SK-N-SH (cell line): ENCODE measurements at regions not wholly inside any gene's neighbourhood (a gene's known extent, or its start where the extent isn't known, plus 50 kb on each side); places are given as distances from the start of the nearest gene placed in this dataset.

ENCODE experiments used
- FOSL2 ChIP-seq: IDR thresholded peaks from 2 replicates; pipeline ENCODE4 v1.4.0; 2012; ENCODE audit warnings: low read depth, mild to moderate bottlenecking, moderate library complexity, borderline replicate concordance
- GABPA ChIP-seq: IDR thresholded peaks from 2 replicates; pipeline ENCODE4 v1.4.0; 2012; ENCODE audit warnings: low read depth, mild to moderate bottlenecking
- JUND ChIP-seq: IDR thresholded peaks from 2 replicates; pipeline ENCODE4 v1.4.0; 2012
- POLR2AphosphoS5 ChIP-seq: IDR thresholded peaks from 2 replicates; pipeline ENCODE4 v1.6.1; 2012; ENCODE audit warnings: low read depth, low read length
- YY1 ChIP-seq: IDR thresholded peaks from 2 replicates; pipeline ENCODE4 v1.4.0; 2012; ENCODE audit warnings: low read depth, mild to moderate bottlenecking
- TF ChIP-seq, protein P1 (sequence below): fragments of 150-350 bp; IDR thresholded peaks from 2 replicates; pipeline ENCODE4 v1.6.1; 2017; ENCODE audit warnings: antibody characterized with exemption, low read length, low read depth, borderline replicate concordance
- TF ChIP-seq, protein P2 (sequence below): IDR thresholded peaks from 2 replicates; pipeline ENCODE4 v1.4.0; 2012; ENCODE audit warnings: low read depth
- TF ChIP-seq, protein P3 (sequence below): fragments of 200-600 bp; sonication (generic); IDR thresholded peaks from 2 replicates; pipeline ENCODE4 v1.6.1; 2017; ENCODE audit warnings: antibody characterized with exemption, mild to moderate bottlenecking, moderate library complexity
- TF ChIP-seq, protein P4 (sequence below): IDR thresholded peaks from 2 replicates; pipeline ENCODE4; 2012

DNA sequence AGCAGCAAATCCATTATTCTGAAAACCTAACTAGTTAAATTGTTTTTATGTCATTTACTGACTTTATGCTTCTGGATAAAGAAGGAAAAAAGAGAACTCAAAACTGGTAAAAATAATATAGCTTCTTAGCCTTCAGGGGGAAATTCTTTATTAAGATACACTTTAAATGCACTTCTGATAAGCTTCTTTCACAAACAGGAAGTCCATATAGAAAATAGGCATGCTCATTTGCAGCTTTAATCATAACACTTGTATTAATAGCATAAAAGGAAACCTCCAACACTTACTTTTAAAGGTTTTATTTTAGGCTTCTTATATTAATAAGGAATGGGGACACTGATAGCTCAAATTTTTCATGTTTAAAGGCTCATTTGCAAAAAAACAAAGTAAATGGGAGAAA is 538.0 kb upstream of the SLC35B3 start:
- TF ChIP-seq POLR2AphosphoS5: no peak
- TF ChIP-seq, protein P1, sequence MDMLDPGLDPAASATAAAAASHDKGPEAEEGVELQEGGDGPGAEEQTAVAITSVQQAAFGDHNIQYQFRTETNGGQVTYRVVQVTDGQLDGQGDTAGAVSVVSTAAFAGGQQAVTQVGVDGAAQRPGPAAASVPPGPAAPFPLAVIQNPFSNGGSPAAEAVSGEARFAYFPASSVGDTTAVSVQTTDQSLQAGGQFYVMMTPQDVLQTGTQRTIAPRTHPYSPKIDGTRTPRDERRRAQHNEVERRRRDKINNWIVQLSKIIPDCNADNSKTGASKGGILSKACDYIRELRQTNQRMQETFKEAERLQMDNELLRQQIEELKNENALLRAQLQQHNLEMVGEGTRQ: no peak
- TF ChIP-seq, protein P2, sequence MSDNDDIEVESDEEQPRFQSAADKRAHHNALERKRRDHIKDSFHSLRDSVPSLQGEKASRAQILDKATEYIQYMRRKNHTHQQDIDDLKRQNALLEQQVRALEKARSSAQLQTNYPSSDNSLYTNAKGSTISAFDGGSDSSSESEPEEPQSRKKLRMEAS: no peak
- TF ChIP-seq, protein P3, sequence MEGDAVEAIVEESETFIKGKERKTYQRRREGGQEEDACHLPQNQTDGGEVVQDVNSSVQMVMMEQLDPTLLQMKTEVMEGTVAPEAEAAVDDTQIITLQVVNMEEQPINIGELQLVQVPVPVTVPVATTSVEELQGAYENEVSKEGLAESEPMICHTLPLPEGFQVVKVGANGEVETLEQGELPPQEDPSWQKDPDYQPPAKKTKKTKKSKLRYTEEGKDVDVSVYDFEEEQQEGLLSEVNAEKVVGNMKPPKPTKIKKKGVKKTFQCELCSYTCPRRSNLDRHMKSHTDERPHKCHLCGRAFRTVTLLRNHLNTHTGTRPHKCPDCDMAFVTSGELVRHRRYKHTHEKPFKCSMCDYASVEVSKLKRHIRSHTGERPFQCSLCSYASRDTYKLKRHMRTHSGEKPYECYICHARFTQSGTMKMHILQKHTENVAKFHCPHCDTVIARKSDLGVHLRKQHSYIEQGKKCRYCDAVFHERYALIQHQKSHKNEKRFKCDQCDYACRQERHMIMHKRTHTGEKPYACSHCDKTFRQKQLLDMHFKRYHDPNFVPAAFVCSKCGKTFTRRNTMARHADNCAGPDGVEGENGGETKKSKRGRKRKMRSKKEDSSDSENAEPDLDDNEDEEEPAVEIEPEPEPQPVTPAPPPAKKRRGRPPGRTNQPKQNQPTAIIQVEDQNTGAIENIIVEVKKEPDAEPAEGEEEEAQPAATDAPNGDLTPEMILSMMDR: no peak
- no peak for TF ChIP-seq JUND
- TF ChIP-seq FOSL2: no peak
- TF ChIP-seq GABPA: no peak
- TF ChIP-seq, protein P4, sequence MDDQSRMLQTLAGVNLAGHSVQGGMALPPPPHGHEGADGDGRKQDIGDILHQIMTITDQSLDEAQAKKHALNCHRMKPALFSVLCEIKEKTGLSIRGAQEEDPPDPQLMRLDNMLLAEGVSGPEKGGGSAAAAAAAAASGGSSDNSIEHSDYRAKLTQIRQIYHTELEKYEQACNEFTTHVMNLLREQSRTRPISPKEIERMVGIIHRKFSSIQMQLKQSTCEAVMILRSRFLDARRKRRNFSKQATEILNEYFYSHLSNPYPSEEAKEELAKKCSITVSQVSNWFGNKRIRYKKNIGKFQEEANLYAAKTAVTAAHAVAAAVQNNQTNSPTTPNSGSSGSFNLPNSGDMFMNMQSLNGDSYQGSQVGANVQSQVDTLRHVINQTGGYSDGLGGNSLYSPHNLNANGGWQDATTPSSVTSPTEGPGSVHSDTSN: no peak
- TF ChIP-seq YY1: no peak
